IMR-90 (cell line): ENCODE measurements at regions not wholly inside any gene's neighbourhood (a gene's known extent, or its start where the extent isn't known, plus 50 kb on each side); places are given as distances from the start of the nearest gene placed in this dataset.
"Not testable (repeated sequence)": the region's sequence is repeated elsewhere in the genome, so short reads cannot be mapped to it uniquely, and the experiment has no call there.

ENCODE experiments used
- ATAC-seq: fragments of 200-7000 bp; cut with Tn5 transposase; 2 replicates; pipeline ENCODE4 v1.9.1; 2020; ENCODE audit warnings: low read depth, mild to moderate bottlenecking, moderate library complexity
- BruUV-seq: library from RNA; stranded (reverse); fragments of 400-500 nt; replicated peaks from 2 replicates; lab custom pipeline; 2021; lab: Mats Ljungman, UMichigan
- CTCF ChIA-PET: fragments of 300-600 bp; formaldehyde crosslinking; extraction: SDS; loops from one replicate; lab custom pipeline; 2021; ENCODE audit warnings: antibody characterized with exemption; lab: Yijun Ruan, JAX
- POLR2A ChIA-PET: fragments of 300-600 bp; sonication (Branson Sonifier 250); formaldehyde crosslinking; loops from one replicate; lab custom pipeline; 2022; ENCODE audit warnings: antibody characterized with exemption; ENCODE audit not compliant: unreplicated experiment; lab: Charles Lee
- DNase-seq: peaks from one replicate; pipeline ENCODE4 v3.0.0; 2013
- H2AFZ ChIP-seq: replicated peaks from 2 replicates; pipeline ENCODE3; 2013; ENCODE audit warnings: low read length, mild to moderate bottlenecking; ENCODE audit not compliant: poor library complexity
- H2AK5ac ChIP-seq: 2 replicates; pipeline ENCODE4 v1.6.1; 2013; ENCODE audit warnings: low read depth, low read length, inconsistent platforms
- H2AK9ac ChIP-seq: replicated peaks from 2 replicates; pipeline ENCODE3; 2013; ENCODE audit warnings: mild to moderate bottlenecking, low read depth, low read length, moderate library complexity; ENCODE audit not compliant: poor library complexity
- H2BK120ac ChIP-seq: 2 replicates; pipeline ENCODE4 v1.6.1; 2013; ENCODE audit warnings: low read depth, low read length, inconsistent platforms
- H2BK15ac ChIP-seq: 3 replicates; pipeline ENCODE4 v1.6.1; 2013; ENCODE audit warnings: low read depth, low read length, inconsistent platforms
- H2BK20ac ChIP-seq: 2 replicates; pipeline ENCODE4 v1.6.1; 2013; ENCODE audit warnings: low read depth, mild to moderate bottlenecking, inconsistent platforms, low read length, moderate library complexity
- H2BK5ac ChIP-seq: 2 replicates; pipeline ENCODE4 v1.6.1; 2013; ENCODE audit warnings: mild to moderate bottlenecking, low read depth, low read length, inconsistent platforms; ENCODE audit not compliant: poor library complexity, severe bottlenecking
- H3K14ac ChIP-seq: replicated peaks from 2 replicates; pipeline ENCODE4 v1.6.1; 2013; ENCODE audit warnings: low read depth, low read length, inconsistent platforms
- H3K18ac ChIP-seq: 2 replicates; pipeline ENCODE4 v1.6.1; 2013; ENCODE audit warnings: low read depth, low read length, control low read depth
- H3K23ac ChIP-seq: 2 replicates; pipeline ENCODE4 v1.6.1; 2013; ENCODE audit warnings: low read depth, low read length, inconsistent platforms
- H3K27ac ChIP-seq: 2 replicates; pipeline ENCODE4 v1.5.1; 2013; ENCODE audit warnings: mild to moderate bottlenecking, control low read depth, low read length; ENCODE audit not compliant: insufficient read depth
- H3K27me3 ChIP-seq: 2 replicates; pipeline ENCODE4 v1.6.1; 2013; ENCODE audit warnings: low read length; ENCODE audit not compliant: control insufficient read depth, insufficient read depth
- H3K36me3 ChIP-seq: 2 replicates; pipeline ENCODE4 v1.6.1; 2013; ENCODE audit warnings: low read length, mixed read lengths; ENCODE audit not compliant: control insufficient read depth, insufficient read depth
- H3K4ac ChIP-seq: 2 replicates; pipeline ENCODE4 v1.6.1; 2013; ENCODE audit warnings: low read depth, low read length, inconsistent platforms
- H3K4me1 ChIP-seq: 2 replicates; pipeline ENCODE4 v1.6.1; 2013; ENCODE audit warnings: low read length, mixed read lengths; ENCODE audit not compliant: control insufficient read depth, insufficient read depth
- H3K4me2 ChIP-seq: 2 replicates; pipeline ENCODE4 v1.6.1; 2013; ENCODE audit warnings: low read depth, mild to moderate bottlenecking, control low read depth, low read length, moderate library complexity
- H3K4me3 ChIP-seq: 2 replicates; pipeline ENCODE4 v1.5.1; 2013; ENCODE audit warnings: low read depth, mild to moderate bottlenecking, control low read depth, low read length, moderate library complexity; ENCODE audit not compliant: insufficient read depth
- H3K56ac ChIP-seq: 2 replicates; pipeline ENCODE4 v1.6.1; 2013; ENCODE audit warnings: low read length, inconsistent platforms; ENCODE audit not compliant: insufficient read depth; ENCODE audit errors: extremely low read depth
- H3K79me1 ChIP-seq, 2 experiments: 2 replicates each; pipeline ENCODE4 v1.6.1; 2013; ENCODE audit warnings: low read length in 2 of 2, inconsistent platforms in 1 of 2, low read depth in 1 of 2
- H3K9ac ChIP-seq: 2 replicates; pipeline ENCODE4 v1.6.1; 2013; ENCODE audit warnings: low read depth, low read length, control low read depth
- H3K9me1 ChIP-seq: 2 replicates; pipeline ENCODE4 v1.6.1; 2013; ENCODE audit warnings: low read length, inconsistent platforms; ENCODE audit not compliant: insufficient read depth
- H3K9me3 ChIP-seq: 2 replicates; pipeline ENCODE4 v1.6.1; 2013; ENCODE audit warnings: low read length; ENCODE audit not compliant: control insufficient read depth, insufficient read depth
- H4K20me1 ChIP-seq: 2 replicates; pipeline ENCODE4 v1.6.1; 2013; ENCODE audit warnings: low read length, inconsistent platforms; ENCODE audit not compliant: insufficient read depth
- H4K5ac ChIP-seq: 2 replicates; pipeline ENCODE4 v1.6.1; 2013; ENCODE audit warnings: mild to moderate bottlenecking, low read depth, low read length, control low read depth
- H4K8ac ChIP-seq, 2 experiments: 2 replicates each; pipeline ENCODE4 v1.6.1; 2013; ENCODE audit warnings: low read depth in 2 of 2, low read length in 2 of 2, control low read depth in 1 of 2, inconsistent platforms in 1 of 2
- H4K91ac ChIP-seq: 2 replicates; pipeline ENCODE4 v1.6.1; 2013; ENCODE audit warnings: low read depth, low read length, inconsistent platforms; ENCODE audit not compliant: insufficient read depth
- whole genome bisulfite sequencing, 2 experiments: methylation state at CpG; one replicate each; pipeline versions ENCODE4 v1.1.5 to v1.1.7; 2013; ENCODE audit warnings: missing lambda C conversion rate in 2 of 2; ENCODE audit not compliant: insufficient read length in 1 of 2; ENCODE audit errors: extremely low coverage in 2 of 2; 5-methylcytosine and 5-hydroxymethylcytosine counted together
- dilution Hi-C: fragments of 300-500 bp; cut with HindIII; formaldehyde crosslinking; loops from one replicate; pipeline ENCODE4 v1.14.3; 2018; ENCODE audit warnings: low sequenced_read_pairs; ENCODE audit not compliant: unreplicated experiment
- in situ Hi-C: fragments of 300-500 bp; cut with MboI; formaldehyde crosslinking; loops from 3 replicates; pipeline ENCODE4 v1.14.3; 2019; ENCODE audit warnings: low sequenced_read_pairs, inconsistent platforms, mixed read lengths
- intact Hi-C: fragments of 100-400 bp; cut with micrococcal nuclease; formaldehyde crosslinking; loops from 2 replicates; pipeline ENCODE4 v1.10.0; 2022

DNA sequence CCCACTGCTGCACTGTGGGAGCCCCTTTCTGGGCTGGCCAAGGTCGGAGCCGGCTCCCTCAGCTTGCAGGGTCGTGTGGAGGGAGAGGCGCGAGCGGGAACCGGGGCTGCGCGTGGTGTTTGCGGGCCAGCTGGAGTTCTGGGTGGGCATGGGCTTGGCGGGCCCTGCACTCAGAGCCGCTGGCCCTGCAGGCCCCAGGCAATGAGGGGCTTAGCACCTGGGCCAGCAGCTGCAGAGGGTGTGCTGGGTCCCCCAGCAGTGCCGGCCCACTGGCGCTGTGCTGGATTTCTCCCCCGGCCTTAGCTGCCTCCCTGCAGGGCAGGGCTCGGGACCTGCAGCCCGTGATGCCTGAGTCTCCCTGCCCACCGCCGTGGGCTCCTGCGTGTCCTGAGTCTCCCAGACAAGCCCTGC lies 125.3 kb downstream of the ALG10B start:
- ATAC-seq, H2BK15ac ChIP-seq, H3K14ac ChIP-seq, H3K9me3 ChIP-seq, H2BK5ac ChIP-seq, H2BK120ac ChIP-seq, DNase-seq, H3K23ac ChIP-seq, H3K79me1 ChIP-seq, H3K9ac ChIP-seq, H3K4ac ChIP-seq, H3K4me1 ChIP-seq, H4K20me1 ChIP-seq, H3K4me2 ChIP-seq, CTCF ChIA-PET, H2BK20ac ChIP-seq, H3K56ac ChIP-seq, H3K27ac ChIP-seq, H2AK5ac ChIP-seq, H2AK9ac ChIP-seq, in situ Hi-C loops, H4K5ac ChIP-seq, intact Hi-C loops, H3K9me1 ChIP-seq, dilution Hi-C loops, H3K18ac ChIP-seq, H4K91ac ChIP-seq, BruUV-seq, H3K27me3 ChIP-seq, H3K4me3 ChIP-seq, H3K36me3 ChIP-seq, POLR2A ChIA-PET, H2AFZ ChIP-seq, H4K8ac ChIP-seq: not testable (repeated sequence)
- 92% methylated on average over 4 of the region's 20 CpGs; no CpG with 5 or more reads in 1 of the 2 experiments for WGBS, 2 experiments
